Gastrocnemius medialis (tissue), 4 donors: ENCODE measurements at regions not wholly inside any gene's neighbourhood (a gene's known extent, or its start where the extent isn't known, plus 50 kb on each side); places are given as distances from the start of the nearest gene placed in this dataset.

Experiments
- ATAC-seq, 2 donors: fragments of 150-250 bp; one replicate each; pipeline ENCODE4 v1.9.1; 2016
- DNase-seq, 2 donors: peaks; one replicate each; pipeline ENCODE4 v3.0.0-alpha.2; 2019
- H3K27ac ChIP-seq, 4 donors: fragments of 200-600 bp; sonication (generic); 1 replicate in 1 of 4; 2 replicates in 3 of 4; pipeline ENCODE4 v1.5.1; 2016 to 2018; ENCODE audit warnings: mild to moderate bottlenecking in 2 of 4, moderate library complexity in 1 of 4
- H3K27me3 ChIP-seq, 3 donors: fragments of 200-600 bp; sonication (generic) in 2 of 3; 1 replicate in 1 of 3; 2 replicates in 2 of 3; pipeline versions ENCODE4 v1.5.1 to v1.6.0; 2016 to 2019; ENCODE audit warnings: mild to moderate bottlenecking in 1 of 3, moderate library complexity in 1 of 3
- H3K36me3 ChIP-seq, 2 donors: fragments of 200-600 bp; sonication (generic) in 1 of 2; one replicate each; pipeline ENCODE4 v1.5.1; 2017 to 2018
- H3K4me1 ChIP-seq, 2 donors: fragments of 200-600 bp; sonication (generic) in 1 of 2; one replicate each; pipeline ENCODE4 v1.5.1; 2016 to 2017; ENCODE audit warnings: mild to moderate bottlenecking in 2 of 2
- H3K4me3 ChIP-seq, 4 donors: fragments of 200-600 bp; sonication (generic) in 3 of 4; 1 replicate in 1 of 4; 2 replicates in 3 of 4; pipeline ENCODE4 v1.5.1; 2016 to 2019; ENCODE audit warnings: mild to moderate bottlenecking in 2 of 4
- H3K9me3 ChIP-seq, 3 donors: fragments of 200-600 bp; sonication (generic) in 2 of 3; 1 replicate in 1 of 3; 2 replicates in 2 of 3; pipeline ENCODE4 v1.5.1; 2016 to 2019
- POLR2A ChIP-seq, 2 donors: fragments of 450-650 bp; IDR thresholded peaks; one replicate each; pipeline ENCODE4 v1.6.1; 2017; ENCODE audit warnings: antibody characterized with exemption in 2 of 2, mild to moderate bottlenecking in 2 of 2, moderate library complexity in 2 of 2
- in situ Hi-C, 4 donors: fragments of 200-750 bp; cut with MboI; loops; one replicate each; pipeline versions ENCODE4 v1.15.0 to v1.8.0; 2017; ENCODE audit warnings: low sequenced_read_pairs in 4 of 4
- intact Hi-C: fragments of 100-400 bp; cut with DNase I; formaldehyde crosslinking; loops from one replicate; pipeline ENCODE4 v1.15.1; 2023; ENCODE audit warnings: low total_unique reads
- TF ChIP-seq, protein P1 (sequence below), 5 experiments: fragments of 450-650 bp in 3 of 5; fragments of 200-600 bp in 2 of 5; sonication (generic) in 2 of 5; IDR thresholded peaks in 4 of 5; conservative IDR thresholded peaks in 1 of 5; 1 replicate in 4 of 5; 2 replicates in 1 of 5; pipeline ENCODE4 v1.5.1; 2016 to 2019; ENCODE audit warnings: antibody characterized with exemption in 5 of 5, mild to moderate bottlenecking in 3 of 5, moderate library complexity in 3 of 5

DNA sequence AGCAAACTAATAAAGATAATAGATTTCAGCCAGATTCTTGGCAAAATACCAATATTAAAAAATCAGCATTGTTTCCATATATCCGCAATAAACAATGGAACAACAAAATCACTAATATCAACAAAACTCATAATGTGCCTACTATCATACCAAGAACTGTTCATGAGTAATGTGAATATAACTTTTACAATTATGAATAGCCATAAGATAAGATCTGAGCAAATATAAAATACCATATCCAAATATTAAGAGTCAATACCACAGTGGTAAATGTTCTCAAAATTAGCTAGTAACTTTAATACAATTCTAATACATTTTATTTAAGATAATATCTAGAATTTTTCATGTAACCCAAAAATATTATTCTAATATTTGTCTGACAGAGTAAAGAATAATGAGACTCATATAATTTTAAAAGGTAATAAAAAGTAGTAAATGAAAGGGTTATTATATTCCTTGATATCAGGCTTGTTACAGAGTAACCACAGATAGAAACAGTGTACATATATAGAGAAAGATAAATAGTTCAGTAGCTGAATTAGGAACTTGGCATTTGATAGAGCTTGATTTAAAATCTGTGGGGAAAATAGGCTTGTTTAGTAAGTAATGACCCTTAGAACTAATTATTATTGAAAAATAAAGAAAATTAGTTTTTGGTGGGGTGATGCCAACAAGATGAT lies 2126.6 kb downstream of the MRPL39 start:
- Histone ChIP-seq H3K27me3 (no peaks in the 10 kb centered on the region), H3K4me3 (no peak overlapping the region), H3K4me1 (no peaks in the 10 kb centered on the region), H3K27ac (no peak overlapping the region), H3K36me3 (no peaks in the 10 kb centered on the region), H3K9me3 (no peaks in the 10 kb centered on the region)
- in situ Hi-C loops: no loop called here
- DNase-seq: no peak
- TF ChIP-seq, protein P1, sequence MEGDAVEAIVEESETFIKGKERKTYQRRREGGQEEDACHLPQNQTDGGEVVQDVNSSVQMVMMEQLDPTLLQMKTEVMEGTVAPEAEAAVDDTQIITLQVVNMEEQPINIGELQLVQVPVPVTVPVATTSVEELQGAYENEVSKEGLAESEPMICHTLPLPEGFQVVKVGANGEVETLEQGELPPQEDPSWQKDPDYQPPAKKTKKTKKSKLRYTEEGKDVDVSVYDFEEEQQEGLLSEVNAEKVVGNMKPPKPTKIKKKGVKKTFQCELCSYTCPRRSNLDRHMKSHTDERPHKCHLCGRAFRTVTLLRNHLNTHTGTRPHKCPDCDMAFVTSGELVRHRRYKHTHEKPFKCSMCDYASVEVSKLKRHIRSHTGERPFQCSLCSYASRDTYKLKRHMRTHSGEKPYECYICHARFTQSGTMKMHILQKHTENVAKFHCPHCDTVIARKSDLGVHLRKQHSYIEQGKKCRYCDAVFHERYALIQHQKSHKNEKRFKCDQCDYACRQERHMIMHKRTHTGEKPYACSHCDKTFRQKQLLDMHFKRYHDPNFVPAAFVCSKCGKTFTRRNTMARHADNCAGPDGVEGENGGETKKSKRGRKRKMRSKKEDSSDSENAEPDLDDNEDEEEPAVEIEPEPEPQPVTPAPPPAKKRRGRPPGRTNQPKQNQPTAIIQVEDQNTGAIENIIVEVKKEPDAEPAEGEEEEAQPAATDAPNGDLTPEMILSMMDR (IDR thresholded peaks at IDR 0.05 in 4 of 5, conservative IDR thresholded peaks at IDR 0.05 in 1 of 5): no peak
- TF ChIP-seq POLR2A (IDR thresholded peaks at IDR 0.05): no peak
- ATAC-seq: no peak
- intact Hi-C loops: no loop called here

- in situ Hi-C loops: no loop called here
- Histone ChIP-seq H3K9me3 (no peaks in the 10 kb centered on the region), H3K36me3 (no peaks in the 10 kb centered on the region), H3K4me3 (no peak overlapping the region), H3K4me1 (no peaks in the 10 kb centered on the region), H3K27me3 (no peaks in the 10 kb centered on the region), H3K27ac (no peak overlapping the region)
- no peak for ATAC-seq
- intact Hi-C loops: no loop called here
- no peak for TF ChIP-seq POLR2A (IDR thresholded peaks at IDR 0.05)
- TF ChIP-seq, protein P1 (IDR thresholded peaks at IDR 0.05 in 4 of 5, conservative IDR thresholded peaks at IDR 0.05 in 1 of 5): no peak
- DNase-seq: no peak
Observed at GRCh38 chr21:23478381-23478780, 2128.9 kb downstream of the MRPL39 start.

GRCh38 chr21:23475281-23476219 lies 2131.7 kb downstream of the MRPL39 start:
- no peaks in the 10 kb centered on the region for H3K9me3 ChIP-seq
- no peaks in the 10 kb centered on the region for H3K27me3 ChIP-seq
- intact Hi-C loops (no loop called here), in situ Hi-C loops (no loop called here)
- DNase-seq: no peak
- no peak overlapping the region for H3K27ac ChIP-seq
- TF ChIP-seq POLR2A (IDR thresholded peaks at IDR 0.05): no peak
- TF ChIP-seq, protein P1 (IDR thresholded peaks at IDR 0.05 in 4 of 5, conservative IDR thresholded peaks at IDR 0.05 in 1 of 5): no peak
- H3K4me3 ChIP-seq: no peak overlapping the region
- ATAC-seq: no peak
- no peaks in the 10 kb centered on the region for H3K4me1 ChIP-seq
- H3K36me3 ChIP-seq: no peaks in the 10 kb centered on the region

DNA sequence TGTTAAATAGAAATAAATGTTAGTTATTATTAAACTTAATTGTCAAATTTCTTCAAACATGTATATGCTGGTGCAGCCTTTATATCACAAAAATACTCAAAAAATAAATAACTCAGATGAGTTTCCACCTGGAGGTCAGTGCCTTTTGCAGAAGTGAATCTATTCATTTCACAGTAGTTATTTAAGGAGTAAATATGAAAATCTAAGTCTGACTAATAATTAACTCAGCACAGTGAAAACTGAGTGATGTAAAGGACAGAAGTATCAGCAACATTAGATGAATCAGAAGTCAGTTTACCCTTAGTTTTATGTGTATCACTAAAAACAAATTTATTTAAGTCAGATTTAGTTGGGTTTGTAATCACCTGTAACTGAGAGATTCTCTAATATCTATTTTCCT lies 2135.4 kb downstream of the MRPL39 start:
- Histone ChIP-seq H3K27me3 (no peaks in the 10 kb centered on the region), H3K4me3 (no peak overlapping the region), H3K9me3 (no peaks in the 10 kb centered on the region), H3K36me3 (no peaks in the 10 kb centered on the region), H3K4me1 (no peaks in the 10 kb centered on the region), H3K27ac (no peak overlapping the region)
- TF ChIP-seq, protein P1 (IDR thresholded peaks at IDR 0.05 in 4 of 5, conservative IDR thresholded peaks at IDR 0.05 in 1 of 5): no peak
- no peak for TF ChIP-seq POLR2A (IDR thresholded peaks at IDR 0.05)
- no peak for DNase-seq
- intact Hi-C loops (no loop called here), in situ Hi-C loops (no loop called here)
- ATAC-seq: no peak
